ENCODE measurements at regions not wholly inside any gene's neighbourhood (a gene's known extent, or its start where the extent isn't known, plus 50 kb on each side); places are given as distances from the start of the nearest gene placed in this dataset.

DNA sequence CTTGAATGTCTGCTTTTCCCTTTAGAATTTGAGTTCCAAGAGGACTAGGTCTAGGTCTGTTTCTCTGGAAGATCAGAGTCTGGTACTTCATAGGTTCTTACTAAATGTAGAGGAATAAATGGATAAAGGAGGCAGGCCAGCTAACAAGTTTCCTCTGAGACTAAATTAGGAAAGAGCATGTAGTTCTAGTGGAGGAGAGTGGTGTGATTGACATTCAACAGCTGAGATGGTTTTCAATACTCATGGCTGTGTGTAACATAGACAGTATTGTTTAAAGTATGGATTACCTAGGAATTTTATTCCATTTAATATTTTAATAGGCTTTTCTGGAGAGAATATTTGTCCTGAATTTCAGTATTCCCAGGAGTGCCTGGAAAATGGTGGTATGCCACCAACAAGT, 364.7 kb downstream of the METTL15 start:
- DNase-seq (ENCODE audit: extremely low read depth in 1 of 2, low read depth in 1 of 2), result no peak

DNA sequence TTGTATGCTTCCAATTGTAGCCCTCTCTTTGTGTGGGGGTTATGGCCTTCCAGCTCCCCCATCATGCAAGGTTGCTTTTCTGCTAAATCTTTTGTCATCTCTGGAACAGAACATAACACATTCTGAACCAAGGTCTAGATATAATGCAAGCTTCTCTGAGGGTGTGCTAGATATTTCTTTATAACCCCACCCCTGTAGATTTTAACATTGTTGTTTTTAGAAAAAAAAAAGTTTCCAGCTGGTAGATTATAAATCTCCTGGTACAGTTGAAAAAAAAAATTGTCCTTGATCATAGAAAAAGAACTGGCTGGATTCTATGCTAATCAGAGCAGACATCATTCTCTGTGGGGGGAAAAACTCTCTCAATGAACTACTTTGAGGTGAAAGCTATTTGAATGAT, 363.3 kb downstream of the METTL15 start:
- DNase-seq (ENCODE audit: extremely low read depth in 1 of 2, low read depth in 1 of 2), result no peak

DNA sequence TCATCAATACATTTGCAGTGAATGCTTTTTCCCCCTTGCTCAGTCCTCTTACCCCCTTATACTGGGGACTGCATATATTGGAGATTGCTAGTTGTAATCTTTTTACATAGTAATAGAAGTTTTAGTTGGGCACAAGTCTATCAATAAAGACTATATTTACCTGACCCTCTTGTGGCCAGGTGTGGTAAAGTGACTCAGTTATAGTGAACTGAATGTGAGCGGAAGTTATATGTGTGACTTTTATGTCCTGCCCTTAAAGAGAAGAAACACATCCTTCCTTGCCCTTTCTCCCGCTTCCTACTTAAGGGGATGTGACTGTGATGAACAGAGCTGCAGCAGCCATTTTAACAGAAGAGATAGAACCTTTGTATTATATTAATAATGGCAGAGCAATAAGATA, 362.0 kb downstream of the METTL15 start:
- DNase-seq (ENCODE audit: extremely low read depth in 1 of 2, low read depth in 1 of 2), result no peak

DNA sequence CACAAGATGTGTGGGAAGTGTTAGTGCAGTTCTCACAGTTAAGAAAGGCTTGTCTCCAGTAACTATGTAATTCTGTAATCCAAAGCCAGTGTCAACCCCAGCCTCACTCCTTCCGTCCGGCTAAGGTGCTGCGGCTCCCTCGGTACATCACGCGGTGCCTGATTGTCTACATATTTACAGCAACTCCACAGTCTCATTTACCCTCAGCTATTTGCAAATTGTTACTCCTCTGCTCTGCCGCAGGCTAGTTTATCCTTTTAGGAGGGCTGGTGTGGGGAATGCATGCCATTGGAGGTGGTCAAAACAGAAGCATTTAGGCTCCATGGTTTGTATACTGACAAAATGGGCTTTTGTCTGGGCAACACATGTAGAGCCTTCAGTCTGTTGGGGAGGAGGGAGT, 358.3 kb downstream of the METTL15 start:
- no peak for DNase-seq (ENCODE audit: extremely low read depth in 1 of 2, low read depth in 1 of 2)

DNA sequence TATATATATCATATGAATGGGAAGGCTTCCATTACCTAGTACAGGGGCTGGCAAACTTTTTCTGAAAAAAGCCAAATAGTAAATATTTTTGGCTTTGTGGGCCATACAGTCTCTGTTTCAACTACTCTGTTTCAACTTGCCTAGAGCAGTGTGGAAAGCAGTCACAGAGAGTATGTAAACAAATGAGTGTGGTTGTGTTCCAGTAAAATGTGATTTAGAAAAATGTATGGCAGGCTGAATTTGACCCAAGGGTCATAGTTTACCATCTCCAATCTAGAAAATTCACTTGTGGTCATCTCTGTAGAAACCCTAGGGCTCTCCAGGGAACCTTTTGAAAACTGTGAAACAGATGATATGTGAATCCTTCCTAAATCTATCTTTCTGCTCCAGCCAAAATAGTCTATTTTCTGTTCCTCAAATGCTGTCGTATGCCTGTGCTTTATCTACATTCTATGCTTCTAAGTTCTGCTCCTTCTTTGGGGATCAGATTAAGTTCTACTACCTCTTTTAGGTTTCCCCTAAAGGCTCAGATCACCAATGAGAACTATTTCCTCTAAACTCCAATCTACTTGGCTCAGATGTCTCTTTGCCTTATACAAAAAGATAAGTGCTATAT, 356.2 kb downstream of the METTL15 start:
- no peak for DNase-seq (ENCODE audit: extremely low read depth in 1 of 2, low read depth in 1 of 2)

DNA sequence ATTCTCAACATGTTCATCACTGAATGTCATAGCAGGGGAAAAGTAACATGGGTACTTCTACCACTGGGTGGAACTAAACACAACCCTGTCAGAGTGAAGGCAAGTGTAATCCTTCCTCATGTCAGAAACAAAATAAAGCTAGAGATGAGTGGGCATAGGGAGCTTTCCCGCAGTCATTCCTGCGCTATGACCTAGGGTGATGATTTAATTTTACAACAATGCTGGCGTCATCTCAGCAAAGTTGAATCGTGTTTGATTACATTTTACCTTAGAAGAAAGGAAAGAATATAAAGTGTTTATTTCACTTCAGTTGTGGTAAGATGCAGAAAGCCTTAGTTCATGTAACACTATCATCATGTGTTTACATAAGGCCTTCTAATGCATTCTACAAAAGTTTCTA, 355.6 kb downstream of the METTL15 start:
- no peak for DNase-seq (ENCODE audit: extremely low read depth in 1 of 2, low read depth in 1 of 2)

DNA sequence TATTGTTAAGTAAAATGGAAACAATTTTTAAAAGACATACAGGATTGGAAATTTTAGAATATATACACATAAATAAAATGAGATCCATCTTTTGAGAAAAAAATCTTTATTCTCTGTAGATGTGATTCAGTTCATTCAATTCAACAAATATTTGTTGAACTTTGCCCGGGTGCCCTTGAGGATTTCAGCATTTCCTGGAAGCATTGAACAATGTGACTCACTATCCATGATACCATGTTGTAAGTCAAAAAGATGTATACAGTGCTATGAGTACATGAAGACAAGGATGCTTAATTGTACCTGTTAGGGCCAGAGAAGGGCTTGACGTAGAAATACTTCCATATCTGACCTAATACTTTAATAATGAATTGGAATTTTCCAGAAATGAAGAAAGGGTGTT, 353.7 kb downstream of the METTL15 start:
- no peak for DNase-seq (ENCODE audit: extremely low read depth in 1 of 2, low read depth in 1 of 2)

DNA sequence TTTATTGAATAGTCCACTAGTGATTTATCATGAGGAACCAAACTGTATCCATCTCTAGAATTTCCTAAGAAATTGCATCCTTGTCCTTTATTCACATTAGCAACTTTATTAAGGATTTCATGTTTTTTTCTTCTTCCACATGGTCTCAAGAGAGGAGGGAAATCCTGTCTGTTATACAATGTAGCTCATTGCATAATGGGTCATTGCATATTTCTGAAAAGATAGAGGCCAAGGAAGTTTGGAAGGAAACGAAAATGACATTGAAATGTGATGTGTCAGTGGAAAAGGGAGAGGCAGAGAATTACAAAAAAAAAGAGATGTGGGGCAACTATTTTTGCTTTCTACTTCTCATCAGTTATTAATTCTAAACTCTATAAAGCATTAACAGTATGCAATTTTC, 353.1 kb downstream of the METTL15 start:
- no peak for DNase-seq (ENCODE audit: extremely low read depth in 1 of 2, low read depth in 1 of 2)

DNA sequence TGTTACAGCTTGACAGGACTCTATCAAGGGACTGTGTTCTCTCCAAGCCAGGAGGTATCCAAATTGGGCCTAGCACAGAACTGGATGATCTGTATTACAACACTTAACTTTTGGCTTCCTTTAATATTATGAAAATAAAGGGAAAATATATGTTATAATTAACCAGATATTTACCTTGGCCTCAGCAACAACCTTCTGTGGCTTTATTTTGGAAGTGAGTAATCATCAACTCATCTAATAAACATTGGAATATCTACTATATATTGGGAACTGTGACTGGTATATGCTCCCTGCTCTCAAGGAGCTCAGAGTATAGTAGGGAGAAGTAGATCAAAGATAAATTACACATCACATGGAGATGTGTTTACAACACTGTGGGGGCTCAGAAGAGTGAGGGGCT, 352.2 kb downstream of the METTL15 start:
- no peak for DNase-seq (ENCODE audit: extremely low read depth in 1 of 2, low read depth in 1 of 2)

DNA sequence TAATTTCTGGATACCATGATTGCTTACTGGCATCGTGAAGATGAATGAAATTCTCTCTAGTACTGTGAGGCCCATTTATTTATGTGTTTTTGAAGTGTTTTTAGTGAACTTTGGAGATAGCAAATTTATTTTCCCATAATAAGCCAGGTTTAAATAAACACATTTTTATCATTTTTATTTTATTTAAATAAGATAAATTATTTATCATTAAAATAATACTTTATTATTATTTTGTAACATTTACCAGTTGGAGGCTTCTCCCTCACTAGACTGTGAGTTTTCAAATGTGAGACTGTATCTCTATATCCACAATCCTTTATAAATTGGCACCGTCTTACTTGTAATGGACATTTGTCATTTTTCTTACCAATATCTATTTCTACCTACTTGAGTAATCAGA, 351.7 kb downstream of the METTL15 start:
- no peak for DNase-seq (ENCODE audit: extremely low read depth in 1 of 2, low read depth in 1 of 2)

DNA sequence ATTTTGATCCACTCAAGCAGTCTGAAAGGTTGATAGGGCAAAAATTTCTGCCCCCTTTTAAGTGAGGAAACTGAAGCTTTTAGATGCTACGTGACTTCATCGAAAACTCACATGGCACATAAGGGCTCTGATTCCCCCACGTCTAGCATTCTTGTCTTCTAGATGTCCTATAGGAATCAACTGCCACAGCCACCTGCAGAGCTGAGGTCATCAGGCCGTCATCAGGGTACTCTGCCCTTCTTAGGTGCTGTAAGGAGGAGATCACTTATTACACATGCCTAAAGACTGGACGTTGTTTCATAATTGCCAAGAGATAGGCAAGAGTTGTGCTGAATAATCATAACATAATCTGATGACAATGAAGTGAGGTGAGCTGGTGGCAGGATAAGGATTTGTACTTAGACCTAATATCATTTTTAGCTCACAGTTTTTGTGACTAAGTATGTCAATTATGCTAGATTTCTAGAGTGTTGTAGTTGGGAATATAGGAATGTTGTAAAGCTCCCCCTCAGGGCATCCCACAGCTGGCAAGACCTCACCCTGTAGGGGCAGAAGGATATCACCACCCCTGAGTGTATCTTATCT, 349.4 kb downstream of the METTL15 start:
- DNase-seq (ENCODE audit: extremely low read depth in 1 of 2, low read depth in 1 of 2), result no peak

DNA sequence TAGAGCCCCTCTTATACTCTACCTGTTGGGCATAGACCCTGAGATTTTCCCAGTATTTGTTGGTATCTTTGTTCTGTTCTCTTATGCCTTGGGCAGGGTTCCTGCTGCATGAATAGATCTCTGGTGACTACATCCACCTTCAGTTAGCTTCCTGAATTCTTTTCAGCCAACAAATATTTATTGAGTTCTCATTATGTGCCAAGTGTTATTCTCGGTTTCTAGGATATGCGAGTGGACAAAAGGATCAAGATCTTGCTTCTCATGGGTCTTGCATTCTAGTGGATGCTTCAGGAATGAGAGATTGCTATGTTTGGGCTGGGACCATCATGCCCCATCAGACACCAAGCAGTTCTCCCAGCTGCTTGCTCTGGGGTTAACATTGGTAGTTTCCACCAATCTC, 340.0 kb downstream of the METTL15 start:
- DNase-seq (ENCODE audit: extremely low read depth in 1 of 2, low read depth in 1 of 2), result no peak

DNA sequence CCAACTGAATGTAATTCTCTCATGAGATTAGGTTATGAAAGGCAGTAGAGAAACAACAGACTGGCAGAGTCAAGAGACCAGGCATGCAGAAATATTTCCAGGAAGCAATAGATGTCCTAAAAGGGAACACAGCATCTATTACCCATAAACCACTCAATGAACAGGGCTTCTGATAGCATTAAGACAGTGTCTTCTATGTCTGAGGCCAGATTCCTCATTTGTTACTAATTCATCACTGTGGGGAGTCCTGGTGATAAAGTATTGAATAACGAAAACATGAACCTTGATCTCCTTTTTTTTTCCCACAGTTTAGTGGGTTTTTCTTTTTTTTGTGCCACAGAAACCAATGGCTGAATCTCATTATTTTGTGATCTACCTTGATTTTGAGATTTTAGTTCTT, 339.0 kb downstream of the METTL15 start:
- DNase-seq (ENCODE audit: extremely low read depth in 1 of 2, low read depth in 1 of 2), result no peak

DNA sequence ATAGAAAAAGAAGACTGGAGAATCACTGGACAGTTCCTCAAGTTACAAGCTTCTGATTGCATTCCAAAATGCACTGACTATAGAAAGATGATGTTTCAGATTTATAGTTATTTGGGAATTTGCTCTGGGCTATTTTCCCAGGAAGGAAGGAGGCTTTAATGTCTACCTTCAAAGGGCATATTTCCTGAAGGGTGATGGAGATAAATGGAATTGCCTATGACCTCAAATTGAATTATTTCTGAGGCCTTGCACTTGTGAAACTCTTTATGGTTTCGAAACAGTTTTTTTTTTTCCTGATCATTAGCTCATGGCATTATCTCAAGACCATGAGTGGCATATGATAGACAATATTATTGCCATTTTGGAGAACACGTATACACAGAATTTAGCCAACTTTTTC, 333.9 kb downstream of the METTL15 start:
- no peak for DNase-seq (ENCODE audit: extremely low read depth in 1 of 2, low read depth in 1 of 2)

DNA sequence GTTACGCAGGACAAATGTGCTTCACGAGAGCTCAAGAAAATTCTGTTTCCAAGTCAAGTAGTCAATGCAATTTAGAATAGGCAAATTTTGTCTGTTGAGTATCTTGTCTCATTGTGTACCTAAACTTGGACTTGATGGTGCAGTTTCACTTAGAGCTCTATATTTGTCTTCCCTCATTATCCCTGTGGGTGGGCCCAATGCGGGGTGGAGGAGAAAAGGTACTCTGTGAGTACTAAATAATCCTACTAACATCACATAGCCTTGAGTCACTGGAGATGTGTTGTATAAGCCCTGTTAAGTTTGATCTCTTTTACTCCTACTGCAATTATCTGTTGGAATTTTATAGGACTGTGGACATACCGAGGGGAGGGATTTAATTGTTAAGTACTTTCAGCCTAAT, 331.2 kb downstream of the METTL15 start:
- no peak for DNase-seq (ENCODE audit: extremely low read depth in 1 of 2, low read depth in 1 of 2)

DNA sequence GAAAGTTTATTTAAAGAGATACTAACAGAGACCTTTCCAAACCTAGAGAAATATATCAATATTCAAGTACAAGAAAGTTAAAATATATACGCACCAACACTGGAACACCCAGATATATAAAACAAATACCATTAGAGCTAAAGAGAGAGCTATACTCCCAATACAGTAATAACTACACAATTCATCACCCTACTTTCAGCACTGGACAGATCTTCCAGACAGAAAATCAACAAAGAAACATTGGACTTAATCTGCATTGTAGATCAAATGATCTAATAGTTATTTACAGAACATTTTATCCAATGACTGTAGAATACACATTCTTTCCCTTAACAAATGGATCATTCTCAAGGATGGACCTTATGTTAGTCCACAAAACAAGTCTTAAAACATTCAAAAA, 311.9 kb downstream of the METTL15 start:
- DNase-seq (ENCODE audit: extremely low read depth in 1 of 2, low read depth in 1 of 2), result no peak

DNA sequence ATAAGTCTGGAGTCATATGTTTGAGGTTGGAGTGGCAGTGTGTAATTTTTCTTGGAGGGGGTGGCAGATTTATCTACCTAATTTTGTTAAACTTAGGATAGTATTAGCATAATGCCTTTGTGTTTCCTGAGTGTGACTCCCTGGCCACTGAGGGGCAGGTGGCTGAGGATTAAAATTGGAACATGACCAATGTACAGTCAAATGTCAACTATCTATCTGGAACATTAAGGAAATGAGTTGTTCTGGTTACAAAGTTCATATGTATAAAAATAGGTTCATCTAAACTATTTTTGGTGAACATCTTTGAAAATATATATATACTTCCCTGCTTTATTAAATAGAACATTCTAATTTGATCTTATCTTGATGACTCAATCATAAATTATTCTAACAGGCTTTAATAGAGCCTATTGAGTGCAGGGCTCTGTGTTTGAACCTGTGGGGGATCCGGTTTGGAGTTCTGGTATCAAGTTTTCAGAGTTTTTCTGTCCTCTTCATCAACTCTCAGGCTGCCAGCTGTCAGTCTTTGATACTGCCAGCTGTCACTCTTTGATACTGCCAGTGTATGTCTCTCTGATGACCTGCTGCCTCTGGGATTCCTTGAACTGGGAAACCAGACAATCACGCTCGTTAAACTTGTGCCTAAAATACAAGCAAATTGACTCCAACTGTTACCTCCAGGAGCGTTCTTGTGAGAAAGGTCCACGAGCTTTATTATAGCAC, 309.6 kb downstream of the METTL15 start:
- no peak for DNase-seq (ENCODE audit: extremely low read depth in 1 of 2, low read depth in 1 of 2)

DNA sequence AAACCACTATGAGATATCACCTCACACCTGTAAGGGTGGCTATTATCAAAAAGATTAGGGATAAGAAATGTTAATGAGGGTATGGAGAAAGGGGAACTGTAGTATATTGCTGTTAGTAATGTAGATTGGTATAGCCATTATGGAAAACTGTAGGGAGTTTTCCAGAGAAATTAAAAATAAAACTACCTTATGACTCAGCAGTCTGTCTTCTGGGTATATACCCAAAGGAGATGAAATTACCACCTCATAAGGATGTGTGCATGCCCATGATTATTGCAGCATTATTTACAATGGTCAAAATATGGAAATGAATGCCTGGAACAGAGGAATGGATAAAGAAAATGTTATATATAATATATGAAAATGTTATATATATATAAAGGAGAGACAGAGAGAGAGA, 303.8 kb downstream of the METTL15 start:
- no peak for DNase-seq (ENCODE audit: extremely low read depth in 1 of 2, low read depth in 1 of 2)

DNA sequence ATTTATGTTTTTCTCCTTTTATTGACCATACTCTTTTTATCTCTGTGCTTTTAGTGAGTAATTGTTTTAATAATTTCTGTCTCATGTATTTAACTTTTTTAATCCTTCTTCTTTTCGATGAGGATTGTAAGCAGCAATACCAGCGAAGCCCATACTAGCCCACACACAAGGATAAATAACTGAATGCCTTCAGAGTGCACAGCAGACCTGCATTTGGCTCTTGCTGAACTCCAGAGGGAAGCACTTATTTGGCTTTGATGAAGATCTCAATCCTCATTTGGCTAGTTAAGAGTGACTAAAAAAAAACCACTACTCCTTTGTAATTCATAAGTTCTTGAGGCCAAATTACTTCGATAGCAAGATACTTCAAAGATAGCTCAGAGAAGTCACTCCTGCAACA, 293.3 kb downstream of the METTL15 start:
- no peak for DNase-seq (ENCODE audit: extremely low read depth in 1 of 2, low read depth in 1 of 2)

DNA sequence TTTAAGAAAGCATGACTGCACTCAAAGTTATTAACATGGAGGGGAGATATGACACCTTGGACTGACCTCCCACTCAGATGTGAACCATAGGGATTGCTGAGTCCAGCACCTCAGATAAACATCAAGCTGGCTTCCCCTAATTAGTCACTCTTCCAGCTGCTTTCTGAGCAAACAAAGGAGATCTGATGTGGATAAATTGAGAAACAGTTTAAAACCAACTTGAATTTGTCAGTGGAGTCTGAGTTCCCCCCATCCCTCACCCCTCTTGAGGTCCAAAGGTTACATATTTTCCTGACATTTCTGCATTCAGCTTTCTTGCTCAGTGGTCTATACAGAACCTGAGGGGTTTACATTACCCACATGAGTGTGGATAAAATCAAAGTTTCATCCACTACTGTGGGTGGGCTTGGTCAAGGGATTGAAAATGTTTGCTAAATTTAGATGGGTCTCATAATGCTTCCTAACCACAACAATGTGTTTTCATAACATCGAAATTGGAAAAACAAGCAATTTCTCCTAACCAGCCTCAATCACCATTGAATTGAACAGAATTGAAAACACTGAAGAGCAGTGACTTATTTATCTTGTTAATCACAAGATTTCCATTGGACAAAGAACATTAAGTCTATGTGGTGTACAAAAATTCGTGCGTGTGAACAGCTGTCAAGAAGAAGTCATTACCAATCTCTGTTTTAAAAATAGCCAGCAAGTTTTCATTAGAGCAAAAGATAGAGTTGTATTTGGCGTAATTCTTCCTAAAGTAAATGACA, 292.3 kb downstream of the METTL15 start:
- DNase-seq (ENCODE audit: extremely low read depth in 1 of 2, low read depth in 1 of 2), result no peak

DNA sequence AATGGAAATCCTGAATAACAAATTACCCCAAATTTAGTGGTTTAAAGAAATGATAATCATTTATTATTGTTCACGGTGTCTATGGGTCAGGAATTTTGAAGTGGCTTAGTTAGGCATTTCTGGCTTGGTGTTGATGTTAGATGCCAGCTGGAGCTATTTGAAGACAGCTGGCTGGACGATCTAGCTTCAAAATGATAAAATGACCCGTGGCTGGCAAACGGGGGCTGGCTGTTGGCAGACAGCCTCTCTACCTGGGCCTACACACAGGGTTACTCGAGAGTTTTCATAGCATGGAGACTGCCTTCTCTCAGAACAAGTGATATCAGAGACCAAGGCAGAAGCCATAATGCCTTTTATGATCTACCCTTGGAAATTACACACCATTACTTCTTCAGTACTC, 285.2 kb downstream of the METTL15 start:
- no peak for DNase-seq (ENCODE audit: extremely low read depth in 1 of 2, low read depth in 1 of 2)

DNA sequence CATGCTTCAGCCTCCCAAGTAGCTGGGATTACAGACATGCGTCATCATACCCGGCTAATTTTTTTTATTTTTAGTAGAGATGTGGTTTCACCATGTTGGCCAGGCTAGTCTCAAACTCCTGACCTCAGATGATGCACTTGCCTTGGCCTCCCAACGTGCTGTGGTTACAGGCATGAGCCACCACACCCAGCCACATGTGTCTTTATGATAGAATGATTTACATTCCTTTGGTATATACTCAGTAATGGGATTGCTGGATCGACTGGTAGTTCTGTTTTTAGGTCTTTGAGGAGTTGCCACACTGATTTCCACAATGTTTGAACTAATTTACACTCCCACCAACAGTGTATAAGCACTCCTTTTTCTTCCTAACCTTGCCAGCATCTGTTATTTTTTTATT, 276.2 kb downstream of the METTL15 start:
- DNase-seq (ENCODE audit: extremely low read depth in 1 of 2, low read depth in 1 of 2), result no peak
